Neural progenitor cell (in vitro differentiated cells): ENCODE measurements at regions not wholly inside any gene's neighbourhood (a gene's known extent, or its start where the extent isn't known, plus 50 kb on each side); places are given as distances from the start of the nearest gene placed in this dataset.

ENCODE experiments used
- EZH2 ChIP-seq: fragments of 200-600 bp; sonication (generic); IDR thresholded peaks from 2 replicates; pipeline ENCODE4 v1.6.1; 2017; ENCODE audit warnings: antibody characterized with exemption, mild to moderate bottlenecking, moderate library complexity
- EZH2phosphoT487 ChIP-seq: fragments of 200-600 bp; sonication (generic); IDR thresholded peaks from 2 replicates; pipeline ENCODE4 v1.6.1; 2017; ENCODE audit warnings: antibody characterized with exemption
- TF ChIP-seq, protein P1 (sequence below): fragments of 200-600 bp; sonication (generic); IDR thresholded peaks from 2 replicates; pipeline ENCODE4 v1.5.1; 2017; ENCODE audit warnings: antibody characterized with exemption, mild to moderate bottlenecking

DNA sequence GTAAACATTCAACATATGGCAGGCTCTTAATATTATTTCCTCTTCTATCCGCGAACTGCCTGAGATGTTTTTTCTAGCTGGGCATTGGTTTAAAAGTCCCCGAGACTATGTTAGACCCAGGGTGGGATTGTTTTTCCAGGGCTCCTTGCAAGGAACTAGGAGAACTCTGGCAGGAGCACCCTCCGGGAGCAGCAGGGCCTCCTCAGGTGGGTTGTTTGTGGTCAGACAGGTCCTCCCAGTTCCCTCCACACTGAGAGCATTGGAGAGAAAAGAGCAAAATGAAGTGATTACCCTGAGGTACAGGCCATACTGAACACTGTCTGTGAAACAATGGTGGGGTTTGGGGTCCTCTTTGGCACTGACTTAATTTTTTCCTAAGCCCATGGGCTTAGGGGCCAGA is 115.9 kb upstream of the LGALSL start:
- TF ChIP-seq EZH2phosphoT487 (no peak), EZH2 (no peak)
- TF ChIP-seq, protein P1, sequence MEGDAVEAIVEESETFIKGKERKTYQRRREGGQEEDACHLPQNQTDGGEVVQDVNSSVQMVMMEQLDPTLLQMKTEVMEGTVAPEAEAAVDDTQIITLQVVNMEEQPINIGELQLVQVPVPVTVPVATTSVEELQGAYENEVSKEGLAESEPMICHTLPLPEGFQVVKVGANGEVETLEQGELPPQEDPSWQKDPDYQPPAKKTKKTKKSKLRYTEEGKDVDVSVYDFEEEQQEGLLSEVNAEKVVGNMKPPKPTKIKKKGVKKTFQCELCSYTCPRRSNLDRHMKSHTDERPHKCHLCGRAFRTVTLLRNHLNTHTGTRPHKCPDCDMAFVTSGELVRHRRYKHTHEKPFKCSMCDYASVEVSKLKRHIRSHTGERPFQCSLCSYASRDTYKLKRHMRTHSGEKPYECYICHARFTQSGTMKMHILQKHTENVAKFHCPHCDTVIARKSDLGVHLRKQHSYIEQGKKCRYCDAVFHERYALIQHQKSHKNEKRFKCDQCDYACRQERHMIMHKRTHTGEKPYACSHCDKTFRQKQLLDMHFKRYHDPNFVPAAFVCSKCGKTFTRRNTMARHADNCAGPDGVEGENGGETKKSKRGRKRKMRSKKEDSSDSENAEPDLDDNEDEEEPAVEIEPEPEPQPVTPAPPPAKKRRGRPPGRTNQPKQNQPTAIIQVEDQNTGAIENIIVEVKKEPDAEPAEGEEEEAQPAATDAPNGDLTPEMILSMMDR: no peak
